ENCODE measurements at regions not wholly inside any gene's neighbourhood (a gene's known extent, or its start where the extent isn't known, plus 50 kb on each side); places are given as distances from the start of the nearest gene placed in this dataset.

DNA sequence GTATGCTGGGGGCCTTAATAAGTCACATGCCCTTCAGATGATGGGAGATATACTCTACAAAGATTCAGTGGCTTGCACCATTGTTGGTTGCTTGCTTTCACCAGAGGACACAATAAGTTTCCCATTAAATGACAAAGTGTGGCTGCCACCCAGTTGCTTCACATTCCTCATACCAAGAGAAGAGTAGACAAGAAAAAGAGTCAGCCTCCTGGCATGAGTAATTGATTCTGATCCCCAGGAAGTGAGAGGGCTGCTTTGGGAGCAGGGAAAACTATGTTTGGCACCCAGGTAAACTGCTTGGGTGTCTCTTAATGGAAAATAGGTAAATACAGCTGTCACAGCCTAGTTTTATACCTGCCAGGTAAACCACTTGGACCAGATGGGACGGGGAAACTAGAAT lies 66.7 kb upstream of the IL6 start:
- DNase-seq = no peak

DNA sequence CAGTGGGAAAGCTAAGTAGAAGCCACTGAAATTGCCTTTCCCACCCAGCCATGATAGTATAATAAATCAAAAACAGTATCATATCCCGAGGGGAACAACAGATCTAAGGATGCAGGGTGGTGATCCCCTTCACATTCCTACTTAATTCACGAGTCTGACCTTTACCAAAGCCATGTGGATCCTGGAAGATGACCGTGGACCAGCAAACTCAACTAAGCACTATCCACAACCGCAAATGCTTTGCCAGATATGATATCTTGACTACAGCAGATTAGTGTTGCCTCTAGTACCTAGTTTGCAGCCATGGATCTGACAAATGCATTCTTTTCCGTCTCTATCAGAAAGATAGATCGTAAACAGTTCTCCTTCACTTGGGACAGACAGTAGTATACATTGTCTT lies 67.3 kb upstream of the IL6 start:
- DNase-seq = no peak

More for the DNA sequence above, 66.7 kb upstream of the IL6 start:
- intact Hi-C loops (cut with DNase I) = no loop called here

DNA sequence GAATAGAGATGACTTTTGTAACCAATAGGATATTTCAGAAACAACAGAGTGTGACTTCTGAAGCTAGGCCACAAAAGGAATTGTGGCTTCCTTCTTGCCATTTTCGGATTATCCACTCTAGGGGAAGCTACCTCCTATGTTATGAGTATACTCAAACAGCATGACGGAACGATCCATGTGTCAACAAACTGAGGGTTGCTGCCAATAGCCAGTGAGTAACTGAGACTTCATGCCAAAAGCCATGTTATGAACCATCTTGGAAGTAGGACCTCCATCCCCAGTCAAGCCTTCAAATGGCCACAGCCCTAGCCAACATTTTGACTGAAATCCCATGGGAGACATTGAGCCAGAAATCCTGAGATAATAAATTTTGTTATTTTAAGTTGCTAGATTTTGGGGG lies 69.0 kb upstream of the IL6 start:
- intact Hi-C loops (cut with DNase I) = no loop called here
- no peak for DNase-seq

More for the DNA sequence above, 67.3 kb upstream of the IL6 start:
- intact Hi-C loops (cut with DNase I) = no loop called here

DNA sequence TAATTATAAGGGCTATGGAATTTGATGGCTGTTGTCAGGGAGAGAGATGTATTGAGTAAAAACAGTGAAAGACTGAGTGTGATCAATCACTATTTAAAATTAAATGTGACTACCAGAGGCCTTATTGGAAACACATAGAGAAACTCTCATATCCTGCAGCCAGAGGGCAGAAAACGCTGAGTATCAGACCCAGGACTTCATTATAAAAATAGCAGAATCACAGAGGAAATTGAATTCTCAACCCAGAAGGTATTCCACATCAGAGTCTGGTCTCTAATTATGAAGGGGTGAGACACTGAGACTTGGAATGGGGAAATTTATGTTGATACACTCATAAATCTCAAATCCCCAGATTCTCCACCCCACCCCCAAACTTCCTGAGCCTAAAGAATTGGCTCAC lies 69.5 kb upstream of the IL6 start:
- DNase-seq = no peak
- intact Hi-C loops (cut with DNase I) = no loop called here

DNA sequence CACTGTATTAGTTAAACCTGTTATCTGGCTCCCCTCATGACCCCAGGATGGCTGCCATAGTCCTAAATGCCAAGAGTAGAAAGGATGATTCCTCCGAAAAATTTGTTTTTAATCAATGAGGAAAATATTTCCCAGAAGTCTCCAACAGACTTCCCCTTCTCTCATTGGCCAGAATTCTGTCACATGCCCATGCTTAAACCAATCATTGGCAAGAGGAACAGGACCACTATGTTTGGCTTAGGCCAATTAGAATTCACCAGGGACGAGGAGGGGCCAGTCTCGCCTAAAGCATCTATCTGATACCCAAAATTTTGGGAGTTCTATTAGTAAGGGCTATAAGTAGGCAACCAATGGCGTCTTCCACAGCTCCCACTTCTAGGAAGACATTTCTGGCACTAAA lies 71.2 kb upstream of the IL6 start:
- no peak for DNase-seq
- intact Hi-C loops (cut with DNase I) = no loop called here

DNA sequence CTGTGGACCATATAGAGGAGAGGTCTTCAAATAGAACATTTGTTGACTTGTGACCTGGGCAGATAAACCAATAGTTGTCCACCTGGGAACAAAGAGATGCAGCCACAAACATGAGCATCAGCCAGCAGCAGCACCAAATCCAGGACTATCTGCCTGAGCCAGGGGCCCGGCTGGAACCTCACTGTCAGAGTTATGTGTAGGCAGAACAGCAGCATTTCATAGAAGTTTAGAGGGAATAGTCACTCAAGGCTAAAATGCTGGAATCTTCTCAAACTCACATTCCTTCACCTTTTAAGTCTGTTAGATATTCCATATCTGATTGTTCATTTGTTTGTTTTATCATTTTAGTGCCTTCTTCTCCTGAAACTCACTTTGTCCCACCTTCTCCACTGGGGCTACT lies 72.2 kb upstream of the IL6 start:
- no peak for DNase-seq
- intact Hi-C loops (cut with DNase I) = no loop called here

DNA sequence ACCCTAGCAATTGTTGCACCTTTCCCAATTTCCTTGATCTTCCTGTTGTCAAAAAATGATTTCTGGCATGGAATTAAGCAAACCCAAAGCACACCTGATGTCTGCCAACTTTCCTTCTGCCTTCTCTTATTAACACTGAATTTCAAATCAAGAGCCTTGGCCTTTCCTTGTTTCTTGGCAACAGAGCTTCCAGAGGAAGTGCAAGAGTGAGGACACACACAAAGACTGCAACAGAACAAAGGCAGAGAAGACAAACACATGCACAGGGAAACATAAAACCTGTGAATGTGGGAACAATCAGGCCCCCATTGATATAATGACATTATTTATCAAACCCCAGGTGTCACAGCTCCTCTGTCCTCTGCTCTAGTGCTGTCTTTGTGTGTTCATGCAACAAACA lies 73.0 kb upstream of the IL6 start:
- DNase-seq = no peak
- intact Hi-C loops (cut with DNase I) = no loop called here

DNA sequence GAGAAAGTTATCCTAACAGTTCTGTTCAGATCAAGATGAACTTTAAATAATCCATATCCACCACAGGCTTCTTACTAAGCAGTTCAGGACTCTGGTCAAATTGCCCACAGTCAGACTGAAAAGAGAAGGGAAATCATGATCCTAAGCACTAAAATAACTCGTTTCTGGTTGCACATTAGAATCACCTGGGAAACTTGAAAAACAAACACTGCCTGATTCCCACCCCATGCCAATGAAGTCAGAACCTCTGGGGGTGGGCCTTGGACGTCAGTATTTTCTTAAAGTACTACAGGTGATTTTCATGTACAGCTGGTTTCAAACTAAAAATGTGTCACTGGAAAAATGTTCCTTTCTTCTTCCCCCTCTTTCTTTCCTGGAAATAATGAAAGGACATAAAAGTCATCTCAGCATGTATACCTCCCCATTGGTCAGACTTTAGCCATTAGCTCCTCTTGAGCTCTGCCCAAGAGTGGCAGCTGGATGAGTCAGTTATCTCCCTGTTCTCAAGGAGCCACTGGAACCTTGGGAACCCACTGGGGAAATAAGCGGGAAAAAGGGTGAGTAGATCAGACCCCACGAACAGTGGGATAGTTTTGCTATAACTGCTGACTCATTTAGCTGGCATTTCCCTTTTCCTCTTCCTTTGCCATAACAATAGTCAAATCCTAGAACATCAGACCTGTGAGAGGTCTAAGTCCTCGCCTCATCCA lies 75.3 kb upstream of the IL6 start:
- intact Hi-C loops (cut with DNase I) = no loop called here
- DNase-seq = no peak

DNA sequence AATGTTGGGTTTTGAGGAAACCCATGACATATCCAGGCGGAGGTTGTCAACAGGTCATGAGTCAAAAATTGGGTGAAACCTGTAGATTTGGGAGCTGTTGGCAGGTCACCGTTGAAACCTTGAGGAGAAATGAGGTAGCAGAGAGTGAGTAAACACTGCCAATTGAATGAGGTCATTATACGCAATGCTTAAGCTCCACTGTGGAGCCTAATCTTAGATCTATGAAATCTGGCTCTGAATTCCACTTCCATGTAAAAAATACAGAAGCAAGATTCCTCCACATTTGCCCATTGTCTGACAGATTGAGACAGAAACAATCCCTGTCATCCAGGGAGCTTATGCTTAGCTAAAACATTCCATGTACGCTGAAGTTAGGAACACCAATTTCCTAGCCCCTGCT lies 76.0 kb upstream of the IL6 start:
- no peak for DNase-seq
- intact Hi-C loops (cut with DNase I) = no loop called here

DNA sequence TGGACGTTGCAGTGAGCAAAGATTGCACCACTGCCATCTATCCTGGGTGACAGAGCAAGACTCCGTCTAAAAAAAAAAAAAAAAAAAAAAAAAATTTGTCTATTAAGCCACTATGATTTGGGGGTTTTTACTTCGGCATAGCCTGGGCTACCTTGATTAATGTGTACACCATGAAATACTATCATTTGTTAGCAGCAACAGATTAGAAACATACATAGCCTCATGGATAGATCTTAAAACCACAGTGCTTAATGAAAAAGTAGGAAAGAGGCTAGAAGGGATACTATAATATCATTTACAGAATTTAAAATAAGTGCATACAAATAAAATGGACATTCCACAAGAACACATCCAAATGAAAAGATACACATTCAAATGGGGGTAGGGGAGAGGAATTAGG lies 77.3 kb upstream of the IL6 start:
- intact Hi-C loops (cut with DNase I) = no loop called here
- no peak for DNase-seq

DNA sequence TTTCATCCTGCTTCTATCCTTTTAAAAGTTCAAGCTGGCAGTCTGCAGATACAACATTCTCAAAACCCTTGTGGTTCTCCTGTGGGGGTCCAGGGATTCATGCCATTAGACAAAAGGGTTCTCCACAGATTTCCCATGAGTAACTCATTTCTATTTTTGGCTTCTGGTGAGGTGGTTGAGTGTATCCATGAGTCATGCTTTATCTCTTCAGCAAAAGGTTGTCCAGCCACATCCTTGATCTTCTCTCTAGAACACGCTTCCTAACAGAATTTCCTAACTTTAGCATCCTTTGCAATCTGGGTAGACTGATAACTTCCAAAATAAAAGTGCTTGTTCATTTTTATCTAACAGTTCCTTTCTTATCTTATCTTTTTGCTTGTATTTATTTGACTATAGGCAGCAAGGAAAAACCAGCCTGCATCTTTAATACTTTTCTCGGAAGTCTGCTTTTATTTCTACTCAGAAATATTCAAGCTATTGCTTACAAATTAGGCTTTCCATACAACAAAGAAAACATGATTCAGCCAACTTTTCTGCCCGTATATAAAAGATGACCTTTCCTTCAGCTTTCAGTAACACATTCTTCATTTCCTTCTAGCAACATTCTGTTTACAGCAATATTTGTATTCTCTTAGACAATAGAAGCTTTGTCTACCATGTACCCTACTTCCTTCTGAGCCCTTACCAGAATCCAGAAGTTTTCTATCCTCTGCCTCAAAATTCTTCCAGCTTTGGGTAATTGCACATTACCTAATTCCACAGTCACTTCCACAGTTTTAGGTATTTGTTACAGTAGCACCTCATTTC lies 79.3 kb upstream of the IL6 start:
- DNase-seq = no peak

DNA sequence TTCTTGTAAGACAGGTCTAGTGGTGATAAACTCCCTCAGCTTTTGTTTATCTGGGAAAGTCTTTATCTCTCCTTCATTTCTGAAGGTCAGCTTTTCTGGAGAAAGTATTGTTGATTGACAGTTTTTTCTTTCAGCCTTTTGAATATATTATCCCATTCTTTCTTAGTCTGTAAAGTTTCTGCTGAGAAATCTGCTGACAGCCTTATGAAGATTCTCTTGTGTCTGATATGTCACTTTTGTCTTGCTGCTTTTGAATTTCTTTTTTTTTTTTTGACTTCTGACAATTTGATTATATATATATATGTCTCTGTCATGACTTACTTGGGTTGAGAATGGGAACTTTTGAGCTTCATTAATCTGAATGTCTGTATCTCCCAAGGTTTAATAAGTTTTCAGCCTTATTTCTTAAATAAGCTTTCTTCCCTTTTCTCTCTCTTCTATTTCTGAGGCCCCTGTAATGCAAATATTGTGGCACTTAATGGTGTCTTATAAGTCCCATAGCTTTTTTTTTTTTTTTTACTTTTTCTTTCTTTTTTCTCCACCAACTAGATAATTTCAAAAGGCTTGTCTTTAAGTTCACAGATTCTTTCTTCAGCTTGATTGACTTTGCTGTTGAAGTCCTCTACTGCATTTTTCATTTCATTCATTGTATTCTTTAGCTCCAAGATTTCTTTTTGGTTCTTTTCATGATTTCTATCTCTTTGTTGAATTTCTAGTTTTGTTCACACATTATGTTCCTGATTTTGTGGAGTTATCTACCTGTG lies 81.4 kb upstream of the IL6 start:
- intact Hi-C loops (cut with DNase I) = no loop called here
- DNase-seq = no peak

More for the DNA sequence above, 79.3 kb upstream of the IL6 start:
- intact Hi-C loops (cut with DNase I) = no loop called here

DNA sequence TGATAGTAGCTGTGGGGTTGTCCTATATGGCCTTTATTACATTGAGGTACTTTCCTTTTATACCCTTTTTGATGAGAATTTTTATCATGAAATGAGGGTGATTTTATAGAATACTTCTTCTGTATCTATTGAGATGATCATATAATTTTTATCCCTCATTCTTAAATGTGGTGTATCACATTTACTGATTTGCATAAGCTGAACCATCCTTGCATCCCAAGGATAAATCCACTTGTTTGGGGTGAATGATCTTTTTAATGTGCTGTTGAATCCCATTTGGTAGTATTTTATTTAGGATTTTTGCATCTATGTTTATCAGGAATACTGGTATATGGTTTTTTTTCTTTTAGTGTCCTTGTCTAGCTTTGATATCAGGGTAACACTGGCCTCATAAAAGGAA lies 84.5 kb upstream of the IL6 start:
- no peak for DNase-seq
- intact Hi-C loops (cut with DNase I) = no loop called here

DNA sequence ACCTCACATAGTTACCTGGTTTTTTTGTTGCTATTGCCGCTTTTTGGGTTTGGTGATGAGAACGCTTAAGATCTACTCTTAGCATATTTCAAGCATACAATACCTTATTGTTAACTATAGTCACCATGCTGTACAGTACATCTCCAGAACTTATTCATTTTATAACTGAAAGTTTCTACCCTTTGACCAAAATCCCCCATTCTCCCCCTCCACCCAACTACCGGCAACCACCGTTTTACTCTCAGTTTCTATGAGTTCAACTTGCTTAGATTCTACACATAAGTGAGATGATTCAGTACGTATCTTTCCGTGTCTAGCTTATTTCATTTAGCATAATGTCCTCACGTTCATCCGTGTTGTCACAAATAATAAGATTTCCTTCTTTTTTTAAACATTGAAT lies 86.7 kb upstream of the IL6 start:
- intact Hi-C loops (cut with DNase I) = no loop called here
- no peak for DNase-seq

DNA sequence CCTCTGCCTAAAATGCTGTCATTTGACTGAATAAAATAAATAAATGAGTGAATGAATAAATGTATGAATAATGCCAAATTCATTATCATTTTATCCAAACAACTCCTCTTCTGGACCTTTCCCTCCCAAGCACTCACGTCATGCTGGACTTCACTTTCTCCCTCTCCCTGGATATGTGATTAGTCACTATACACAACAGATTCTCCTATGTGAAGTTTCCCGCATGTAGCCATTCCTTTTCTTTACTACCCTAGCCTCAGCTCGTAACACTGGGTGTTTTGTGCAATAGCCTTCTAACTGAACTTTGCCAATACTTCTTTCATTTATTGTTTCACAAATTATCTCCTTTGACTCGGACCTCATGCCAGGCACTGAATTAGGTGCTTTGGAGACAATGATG lies 87.6 kb upstream of the IL6 start:
- DNase-seq = no peak

DNA sequence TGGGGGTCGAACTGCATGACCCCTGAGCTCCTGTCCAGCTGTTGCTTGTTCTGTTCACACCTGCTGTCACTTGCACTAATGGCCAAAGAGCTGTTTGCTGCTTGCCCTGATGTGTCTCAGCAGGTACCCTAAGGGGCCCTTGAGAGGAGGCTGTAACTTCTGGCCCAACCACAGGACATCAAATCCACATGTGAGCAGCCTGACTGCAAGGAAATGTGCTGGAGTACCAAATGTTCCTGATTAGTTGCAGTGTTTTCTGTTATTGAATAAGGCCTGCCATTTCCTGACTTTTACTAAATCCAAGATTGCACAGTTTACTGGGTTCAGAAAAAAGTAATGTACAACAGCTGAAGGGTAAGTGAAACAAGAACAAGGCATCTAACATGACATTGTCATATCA lies 91.7 kb upstream of the IL6 start:
- intact Hi-C loops (cut with DNase I) = no loop called here
- no peak for DNase-seq

More for the DNA sequence above, 87.6 kb upstream of the IL6 start:
- intact Hi-C loops (cut with DNase I) = no loop called here

DNA sequence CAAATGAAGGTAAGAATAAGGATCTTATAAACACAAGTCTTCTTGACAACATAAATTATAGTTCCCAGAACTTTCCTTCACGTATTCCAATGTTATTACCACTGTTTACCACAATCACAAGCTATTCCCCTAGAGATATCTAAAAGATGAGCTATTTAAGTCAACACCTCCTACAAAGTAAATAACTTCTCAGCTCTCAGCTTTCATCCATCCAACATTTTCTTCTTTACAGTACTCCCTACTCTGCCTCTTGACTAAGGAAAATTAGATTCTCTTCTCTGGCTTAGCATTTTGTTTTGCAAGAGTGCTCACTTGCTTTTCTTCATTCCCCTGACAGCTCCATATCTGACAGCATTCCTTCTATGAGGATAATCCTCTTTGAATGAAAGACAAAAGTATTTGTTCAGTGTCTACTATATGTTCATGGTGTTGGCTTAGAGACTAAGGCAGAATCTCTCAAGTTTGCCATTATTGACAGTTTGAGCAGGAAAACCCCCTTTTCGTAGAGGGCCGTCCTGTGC lies 93.0 kb upstream of the IL6 start:
- intact Hi-C loops (cut with DNase I) = no loop called here
- no peak for DNase-seq

DNA sequence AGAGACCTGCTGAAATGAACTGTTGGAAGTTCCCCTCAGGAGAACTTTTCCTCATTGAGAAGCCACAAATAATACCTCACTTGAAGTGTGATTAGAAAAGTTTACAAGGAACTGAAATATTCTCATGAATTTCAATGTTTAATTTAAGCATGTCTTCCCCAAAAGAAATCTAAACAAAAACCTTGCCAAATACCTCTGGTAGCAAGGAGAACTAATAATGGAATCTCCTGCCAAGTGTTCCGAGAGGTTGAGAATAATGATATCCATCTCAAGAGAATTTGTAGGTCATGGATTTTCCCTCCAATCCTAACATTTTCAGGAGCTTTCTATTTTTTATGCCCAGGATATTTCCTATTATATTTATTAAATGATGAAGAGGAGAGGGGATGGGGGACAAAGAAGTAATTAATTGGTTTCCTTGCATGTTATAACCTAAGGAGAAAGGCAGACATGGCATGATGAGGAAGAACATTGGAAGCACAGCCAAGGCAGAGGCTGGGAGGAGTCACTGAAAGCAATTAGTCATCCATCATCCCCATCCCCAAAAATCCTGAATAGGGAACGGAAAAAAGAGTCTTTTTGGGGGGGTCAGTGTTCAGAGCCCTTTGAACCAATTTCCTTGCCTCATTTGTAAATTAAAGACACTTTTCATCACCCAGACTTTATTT lies 93.6 kb upstream of the IL6 start:
- intact Hi-C loops (cut with DNase I) = no loop called here
- no peak for DNase-seq

DNA sequence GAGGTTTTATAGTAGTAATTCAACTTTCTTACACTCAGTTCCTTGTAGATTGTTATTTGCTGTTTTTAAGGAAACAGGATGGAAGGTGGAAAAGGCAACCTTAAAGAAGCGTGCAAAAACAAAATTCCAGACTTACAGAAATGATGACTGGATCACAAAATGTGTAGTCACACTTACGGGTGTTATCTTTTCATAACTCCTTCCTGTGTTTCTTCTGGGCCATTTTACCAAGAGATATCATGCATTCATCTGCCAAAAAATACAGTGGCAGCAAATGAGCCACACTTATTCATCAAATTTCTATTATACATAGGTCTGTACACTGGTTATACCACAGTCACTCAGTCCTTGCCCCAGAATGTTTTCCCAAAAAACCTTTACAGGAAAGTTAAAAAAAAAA lies 94.3 kb upstream of the IL6 start:
- no peak for DNase-seq

DNA sequence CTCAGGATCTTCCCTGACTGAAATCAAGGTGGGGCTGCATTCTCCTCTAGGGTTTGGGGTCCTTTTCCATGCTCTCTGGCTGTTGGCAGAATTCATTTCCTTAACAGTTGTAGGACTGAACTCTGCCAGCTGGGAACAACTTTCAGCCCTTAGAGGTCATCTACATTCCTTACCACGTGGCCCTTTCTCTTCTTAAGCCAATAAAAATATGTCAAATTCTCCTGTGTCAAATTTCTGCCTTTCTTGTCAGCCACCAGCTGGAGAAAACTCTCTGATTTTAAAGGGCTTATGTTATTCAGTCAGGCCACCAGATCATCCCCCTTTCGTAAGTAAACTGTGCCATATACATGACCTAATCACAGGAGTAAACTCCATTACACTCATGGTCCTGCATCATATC lies 95.3 kb upstream of the IL6 start:
- no peak for DNase-seq
- intact Hi-C loops (cut with DNase I) = no loop called here

More for the DNA sequence above, 94.3 kb upstream of the IL6 start:
- intact Hi-C loops (cut with DNase I) = no loop called here

All from head of caudate nucleus (tissue), 42 donors.